LHCN-M2 (cell line): ENCODE measurements at regions not wholly inside any gene's neighbourhood (a gene's known extent, or its start where the extent isn't known, plus 50 kb on each side); places are given as distances from the start of the nearest gene placed in this dataset.

Experiments used
- DNase-seq: peaks from one replicate; pipeline ENCODE4 v3.0.0-alpha.2; 2012; ENCODE audit warnings: low read depth

- DNase-seq, result no peak
Observed at GRCh38 chr2:200752332-200752731, 59.4 kb upstream of the BZW1 start.

- no peak for DNase-seq
Observed at GRCh38 chr2:200752835-200753234, 58.9 kb upstream of the BZW1 start.

- peak; percentile 70 for DNase-seq
Observed at GRCh38 chr2:200756618-200757321, 54.9 kb upstream of the BZW1 start.

GRCh38 chr2:200757399-200757798, 54.3 kb upstream of the BZW1 start:
- no peak for DNase-seq

GRCh38 chr2:200758341-200758740, 53.4 kb upstream of the BZW1 start:
- DNase-seq, result no peak

GRCh38 chr2:200761266-200761665, 50.4 kb upstream of the BZW1 start:
- DNase-seq, result peak; percentile 44
